ENCODE measurements at regions not wholly inside any gene's neighbourhood (a gene's known extent, or its start where the extent isn't known, plus 50 kb on each side); places are given as distances from the start of the nearest gene placed in this dataset.

GRCh38 chr12:13839365-13840336 lies 141.8 kb downstream of the GRIN2B start:
- no peak for DNase-seq

DNA sequence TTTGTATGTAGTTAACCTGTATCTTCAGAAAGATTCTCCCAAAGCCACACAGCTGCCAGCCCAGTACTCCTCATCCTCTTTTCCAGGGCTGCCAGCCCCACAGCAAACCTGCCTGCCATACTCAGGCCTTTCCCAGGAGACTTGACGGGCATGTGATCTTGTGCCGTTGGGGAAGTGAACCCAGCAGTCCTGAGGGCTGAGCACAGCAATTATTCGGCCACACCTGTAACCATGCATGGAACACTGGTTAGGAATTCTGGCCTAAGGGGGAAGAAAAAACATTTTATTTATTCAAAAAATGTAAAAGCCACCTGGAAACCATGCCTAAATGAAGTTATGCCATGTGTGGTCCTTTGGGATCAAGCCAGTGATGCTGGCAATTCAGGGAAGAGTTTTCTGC lies 145.3 kb downstream of the GRIN2B start:
- DNase-seq = no peak

GRCh38 chr12:13835652-13836051 lies 145.8 kb downstream of the GRIN2B start:
- DNase-seq = no peak

DNA sequence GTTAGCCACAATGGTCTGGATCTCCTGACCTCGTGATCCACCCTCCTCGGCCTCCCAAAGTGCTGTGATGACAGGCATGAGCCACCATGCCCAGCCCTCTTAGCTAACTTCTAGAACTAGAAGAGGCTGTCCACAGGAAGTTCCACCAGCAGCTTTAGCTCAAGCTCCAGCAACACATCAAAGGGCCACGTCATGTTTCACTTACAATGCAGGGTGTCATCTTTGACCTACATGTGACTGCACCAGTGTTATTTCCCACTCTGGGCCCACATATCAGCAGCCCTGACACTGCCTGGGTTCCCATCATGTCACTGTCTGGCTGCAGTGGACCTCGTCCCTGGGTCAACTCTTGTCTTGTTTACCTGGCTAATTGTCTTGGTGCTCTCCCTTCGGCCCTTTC lies 147.2 kb downstream of the GRIN2B start:
- no peak for DNase-seq

DNA sequence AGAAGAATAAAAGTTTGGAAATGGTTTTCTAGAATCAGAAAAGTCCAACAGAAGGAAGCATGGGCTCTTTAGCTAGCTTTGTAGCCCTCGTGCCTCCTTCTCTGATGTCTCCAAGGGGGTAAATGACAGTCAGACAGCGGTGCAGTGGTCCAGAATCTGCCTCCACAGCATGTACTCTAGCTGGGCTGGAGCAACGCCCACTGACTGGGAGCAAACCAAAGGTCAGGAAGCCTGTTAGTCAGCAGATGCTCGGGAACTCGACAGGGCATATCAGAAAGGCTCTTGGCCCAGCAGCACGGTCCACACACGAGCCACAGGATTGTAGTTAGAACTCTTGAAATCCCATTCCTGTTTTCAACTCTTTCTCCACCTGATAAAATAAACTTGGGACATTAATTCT lies 164.3 kb downstream of the GRIN2B start:
- no peak for DNase-seq

- DNase-seq = no peak
These were observed 165.0 kb downstream of the GRIN2B start for GRCh38 chr12:13816394-13816793.

GRCh38 chr12:13812168-13812567 lies 169.2 kb downstream of the GRIN2B start:
- no peak for DNase-seq

DNA sequence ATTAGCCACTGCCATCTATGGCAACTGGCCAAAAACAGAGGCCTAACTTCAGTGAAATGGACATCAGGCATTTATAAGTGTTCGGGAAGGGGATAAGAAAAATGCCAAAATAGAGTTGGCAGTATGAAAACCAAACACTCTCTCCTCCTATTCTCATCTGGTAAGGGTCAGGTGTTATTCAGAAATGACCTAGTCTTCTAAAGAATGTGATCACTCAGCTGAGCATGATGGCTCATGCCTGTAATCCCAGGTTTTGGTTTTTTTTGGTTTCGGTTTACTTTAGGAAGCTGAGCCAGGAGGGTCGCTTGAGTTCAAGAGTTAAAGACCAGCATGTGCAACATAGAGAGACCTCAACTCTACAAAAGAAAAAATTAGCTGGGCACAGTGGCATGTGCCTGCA lies 170.3 kb downstream of the GRIN2B start:
- DNase-seq = no peak

DNA sequence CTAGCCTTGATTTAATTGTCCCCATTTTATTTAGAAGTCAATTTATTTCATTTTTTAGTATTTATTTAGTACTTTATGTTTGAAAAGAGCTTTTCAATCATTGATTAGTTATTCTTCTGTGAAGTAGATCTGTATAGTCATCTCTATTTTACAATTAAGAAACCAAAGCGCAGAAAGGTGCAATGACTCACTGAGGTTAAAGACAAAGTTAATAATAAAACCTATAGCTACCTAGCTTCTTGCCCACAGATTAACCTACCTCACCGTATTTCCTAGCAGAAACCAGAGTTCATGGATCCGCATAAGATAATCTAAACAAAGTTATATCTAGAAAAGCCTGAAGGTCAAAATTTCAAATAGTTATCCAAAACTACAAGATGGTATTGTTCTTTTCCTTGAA lies 176.4 kb downstream of the GRIN2B start:
- DNase-seq = no peak

GRCh38 chr12:13801543-13801942 lies 179.9 kb downstream of the GRIN2B start:
- DNase-seq = no peak

- no peak for DNase-seq
These were observed 181.8 kb downstream of the GRIN2B start for GRCh38 chr12:13799574-13799973.

DNA sequence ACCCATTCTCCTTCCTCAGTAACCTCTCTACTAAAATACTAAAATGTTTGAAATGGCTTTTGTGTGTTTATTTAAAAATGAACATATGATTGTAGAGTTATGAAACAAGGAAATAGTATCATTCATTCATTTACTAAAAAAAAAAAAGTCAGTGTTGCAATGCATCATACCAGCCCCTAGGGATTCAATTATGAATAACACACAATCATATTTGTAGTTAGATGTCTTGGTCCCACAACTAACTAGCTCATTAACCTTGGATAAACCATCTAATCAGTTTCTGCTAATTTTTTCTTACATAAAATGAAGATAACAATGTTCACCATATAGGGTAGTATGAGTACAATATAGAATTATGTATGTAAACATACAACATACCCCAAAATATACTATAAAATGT lies 183.2 kb downstream of the GRIN2B start:
- DNase-seq = no peak

DNA sequence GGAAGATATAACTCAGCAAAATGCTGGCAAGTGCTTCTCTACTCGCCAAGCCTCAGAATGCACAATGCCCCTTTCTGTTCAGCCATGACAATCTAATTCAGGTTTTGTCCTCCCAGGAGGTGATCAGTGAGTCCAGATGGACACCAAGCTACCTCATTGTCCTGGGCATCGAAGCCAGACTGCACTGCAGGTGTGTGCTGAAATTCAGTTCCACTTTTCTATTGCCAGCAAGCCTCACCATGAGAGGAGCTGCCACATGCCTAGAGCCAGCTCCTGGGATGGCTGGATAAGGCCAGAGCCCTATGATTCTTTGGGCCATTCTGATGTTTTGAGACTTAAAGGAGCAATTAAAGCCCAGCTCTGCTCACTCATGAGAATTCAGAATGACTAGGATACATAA lies 186.7 kb downstream of the GRIN2B start:
- no peak for DNase-seq

GRCh38 chr12:13790317-13790716 lies 191.1 kb downstream of the GRIN2B start:
- DNase-seq = no peak

- DNase-seq = no peak
These were observed 192.8 kb downstream of the GRIN2B start for GRCh38 chr12:13788626-13789025.

GRCh38 chr12:13786646-13787045 lies 194.8 kb downstream of the GRIN2B start:
- no peak for DNase-seq

- no peak for DNase-seq
These were observed 196.9 kb downstream of the GRIN2B start for GRCh38 chr12:13784504-13784903.

GRCh38 chr12:13780453-13780852 lies 200.9 kb downstream of the GRIN2B start:
- DNase-seq = no peak

DNA sequence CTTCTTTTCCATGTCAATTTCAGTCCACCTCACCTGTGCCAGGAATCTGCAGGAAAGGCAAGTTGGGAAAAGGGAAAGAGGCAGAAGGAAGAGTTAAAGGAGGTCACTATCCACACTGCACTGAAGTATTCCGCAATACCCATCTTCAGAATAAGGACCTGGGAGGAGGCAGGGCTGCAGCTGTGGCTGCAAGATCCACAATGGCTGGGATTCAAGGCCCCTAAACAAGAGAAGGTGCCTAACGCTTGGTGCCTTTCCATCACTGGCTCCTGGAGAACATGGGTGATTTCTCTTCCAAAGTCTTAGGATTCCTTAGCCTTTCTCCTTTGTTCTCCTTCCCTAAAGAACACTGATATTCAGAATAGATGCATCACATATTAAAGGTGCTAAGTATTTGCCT lies 204.0 kb downstream of the GRIN2B start:
- no peak for DNase-seq

GRCh38 chr12:13772264-13772663 lies 209.1 kb downstream of the GRIN2B start:
- no peak for DNase-seq

DNA sequence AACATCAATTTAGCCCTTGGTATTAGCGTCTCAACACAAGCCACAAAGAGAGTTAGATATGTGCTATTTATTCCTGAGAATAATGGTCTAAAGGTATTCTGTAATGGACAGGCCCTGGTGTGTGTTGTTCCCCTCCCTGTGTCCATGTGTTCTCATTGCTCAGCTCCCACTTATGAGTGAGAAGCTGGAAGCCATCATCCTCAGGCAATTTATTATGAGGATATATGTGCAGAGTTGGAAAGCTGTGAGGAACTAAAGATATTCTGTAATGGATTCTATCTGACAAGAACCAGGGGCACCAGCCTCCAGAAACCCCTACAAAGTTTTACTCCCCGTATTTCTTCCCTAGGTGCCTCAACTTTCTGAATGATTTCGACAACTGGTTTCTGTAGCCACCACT lies 210.8 kb downstream of the GRIN2B start:
- DNase-seq = no peak

DNA sequence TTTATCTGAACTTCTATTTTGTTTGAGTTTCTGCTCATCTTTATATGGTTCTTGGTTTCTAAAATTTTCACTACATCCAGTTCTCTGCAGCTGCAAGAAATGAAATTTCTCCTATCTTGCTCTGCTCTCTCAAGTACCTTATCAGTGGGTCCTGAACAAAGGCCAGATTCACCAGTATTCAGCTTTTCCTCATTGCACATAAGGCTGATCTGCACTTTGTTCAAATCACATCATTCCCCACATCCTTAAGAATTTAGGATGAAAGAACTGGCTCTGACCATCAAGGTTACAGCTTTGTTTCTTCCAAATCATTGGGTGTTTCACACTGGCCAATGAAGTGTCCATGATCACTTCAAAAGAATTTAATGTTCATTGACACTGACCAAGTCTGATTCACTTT lies 211.4 kb downstream of the GRIN2B start:
- no peak for DNase-seq

DNA sequence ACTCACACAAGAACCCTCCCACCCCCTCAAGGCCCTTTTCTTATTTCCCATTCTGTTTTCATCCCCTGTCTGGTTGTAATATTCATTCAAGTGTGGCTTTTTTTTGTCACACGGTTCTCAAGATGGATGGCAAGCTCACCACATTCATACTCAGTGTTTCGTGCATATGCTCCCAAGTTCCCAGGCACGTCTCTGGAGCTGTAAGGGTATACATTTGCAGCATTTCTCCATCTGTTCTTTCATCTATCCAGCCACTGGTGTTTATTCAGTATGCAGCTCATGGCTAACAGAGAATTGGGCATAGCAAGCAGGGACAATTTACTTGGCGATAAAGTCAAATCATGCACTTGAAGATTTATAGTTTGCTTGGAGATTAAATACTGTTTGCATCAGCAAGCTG lies 212.1 kb downstream of the GRIN2B start:
- no peak for DNase-seq

DNA sequence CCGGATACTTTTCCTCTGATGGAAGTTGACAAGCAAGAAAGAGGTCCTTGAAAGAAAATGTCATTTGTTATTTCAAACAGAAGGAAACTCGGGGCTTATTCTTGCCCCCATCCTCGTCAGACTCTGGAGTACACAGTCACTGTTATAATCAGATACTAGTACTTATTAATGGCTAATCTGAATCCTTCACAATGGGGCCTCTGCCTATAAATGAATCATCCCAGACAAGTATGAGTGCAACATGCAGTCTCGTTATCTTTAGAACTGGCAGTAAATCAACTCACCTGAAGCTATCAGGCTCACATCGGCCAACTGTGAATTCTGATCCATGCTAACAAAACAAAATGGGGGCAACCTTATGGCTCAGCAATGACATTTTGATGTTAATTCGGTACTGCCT lies 216.7 kb downstream of the GRIN2B start:
- no peak for DNase-seq

GRCh38 chr12:13749389-13749788 lies 232.0 kb downstream of the GRIN2B start:
- no peak for DNase-seq
